Smooth muscle cell of the brain vasculature (primary cell): ENCODE measurements at regions not wholly inside any gene's neighbourhood (a gene's known extent, or its start where the extent isn't known, plus 50 kb on each side); places are given as distances from the start of the nearest gene placed in this dataset.

ENCODE experiments used
- DNase-seq: peaks from one replicate; pipeline ENCODE4 v3.0.0-alpha.2; 2012; ENCODE audit warnings: low read depth, low spot score

DNA sequence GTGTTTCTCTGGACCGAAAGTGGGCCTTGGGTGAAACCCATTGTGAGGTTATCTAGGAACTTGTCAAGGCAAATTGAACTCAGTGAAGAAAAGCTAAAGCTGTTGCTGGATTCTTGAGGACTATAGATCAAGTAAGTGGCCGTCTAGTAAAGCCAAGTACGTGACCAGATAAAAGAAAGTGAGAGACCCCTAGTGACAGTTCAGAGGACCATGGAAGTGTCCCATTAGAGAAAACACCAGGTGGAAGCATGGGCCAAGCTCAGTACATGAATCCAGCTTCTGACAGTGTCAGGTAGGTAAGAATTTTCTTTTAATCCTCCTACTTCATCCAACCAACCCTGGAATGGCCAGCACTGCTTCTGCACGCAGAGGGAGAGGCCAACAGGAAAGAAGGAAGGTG is 349.3 kb upstream of the RGMA start:
- DNase-seq = no peak

DNA sequence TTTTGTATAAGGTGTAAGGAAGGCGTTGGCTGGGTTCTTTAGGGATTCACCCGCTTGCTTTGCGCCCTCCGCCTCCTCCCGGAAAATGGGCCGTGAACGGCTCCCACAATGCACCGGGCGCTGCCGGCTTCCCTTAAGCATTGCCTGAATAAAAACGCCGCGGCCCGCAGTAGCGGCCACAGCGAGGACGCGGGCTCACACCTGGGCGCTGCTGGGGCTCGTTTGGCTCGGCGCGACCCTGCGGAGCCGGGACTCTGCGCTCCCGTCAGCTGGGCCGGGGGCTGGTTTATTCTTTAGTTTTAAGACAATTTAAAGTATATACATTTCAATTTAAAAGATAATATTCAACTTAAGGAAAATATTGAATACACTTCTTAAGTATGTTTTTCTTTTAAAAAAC is 343.5 kb upstream of the RGMA start:
- DNase-seq = no peak

DNA sequence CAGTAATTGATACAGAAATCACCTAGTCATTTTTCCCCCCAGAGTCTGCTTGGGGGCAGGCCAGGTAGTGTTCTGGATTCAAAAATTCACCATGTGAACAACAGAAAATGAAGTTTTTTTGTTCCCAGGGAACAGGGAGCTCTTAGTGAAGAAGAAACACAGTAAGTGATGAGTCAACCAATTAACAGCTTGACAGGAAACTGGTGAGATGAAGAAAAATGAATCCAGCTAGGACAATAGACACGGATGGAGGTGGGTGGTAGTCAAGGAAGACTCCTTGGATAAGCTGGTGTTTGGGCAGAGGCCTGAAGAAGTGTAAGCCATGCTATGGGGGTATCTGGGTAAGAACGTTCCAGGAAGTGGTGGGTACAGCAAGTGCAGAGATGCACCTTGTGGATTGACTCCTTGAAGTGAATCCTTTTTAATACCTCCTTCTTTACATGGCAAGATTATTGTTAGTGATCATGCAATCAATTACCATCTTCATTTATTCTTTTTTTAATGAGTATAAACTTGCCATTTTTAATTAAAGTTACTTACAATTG is 339.9 kb upstream of the RGMA start:
- no peak for DNase-seq

- no peak for DNase-seq
Observed at GRCh38 chr15:93428150-93428549, 339.1 kb upstream of the RGMA start.

DNA sequence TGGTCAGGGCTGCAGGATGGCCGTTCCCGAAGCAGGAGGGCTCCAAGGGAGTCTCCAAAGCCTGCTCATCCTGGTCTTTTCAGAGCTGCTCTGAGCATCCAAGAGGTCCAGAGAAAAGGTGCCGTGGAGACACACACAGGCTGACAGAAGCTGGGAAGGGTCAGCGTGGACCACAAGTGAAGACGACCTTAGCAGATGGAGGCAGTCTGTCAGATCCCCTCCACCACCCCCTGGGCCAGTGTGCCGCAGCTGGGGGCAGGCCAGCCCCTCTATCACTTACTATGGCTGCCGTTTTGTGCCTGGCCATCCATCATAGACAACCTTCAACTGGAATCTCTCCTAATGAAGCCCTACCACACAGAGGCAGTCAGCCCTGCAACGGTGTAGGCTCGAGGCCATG is 335.1 kb upstream of the RGMA start:
- no peak for DNase-seq

DNA sequence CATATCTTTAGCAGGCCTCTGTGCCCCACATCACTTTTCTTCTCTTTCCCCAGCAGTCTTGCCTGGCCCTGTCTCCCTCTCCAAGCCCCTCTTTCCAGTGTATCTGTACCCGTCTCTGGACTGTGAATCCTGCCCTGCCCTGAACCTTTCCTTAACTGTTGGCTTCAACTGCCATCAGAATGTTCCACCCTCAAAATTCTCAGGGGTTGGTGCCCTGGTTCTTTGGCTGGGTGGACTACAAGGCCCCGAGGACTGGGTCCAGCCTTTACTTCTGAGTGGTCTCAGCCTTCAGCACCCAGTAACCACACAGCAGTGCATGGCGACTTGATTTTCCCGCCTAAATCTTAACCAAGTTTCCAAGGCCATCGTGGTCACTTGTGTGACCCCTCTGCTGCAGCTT is 333.5 kb upstream of the RGMA start:
- DNase-seq = no peak

- DNase-seq = no peak
Observed at GRCh38 chr15:93420477-93420876, 331.5 kb upstream of the RGMA start.

DNA sequence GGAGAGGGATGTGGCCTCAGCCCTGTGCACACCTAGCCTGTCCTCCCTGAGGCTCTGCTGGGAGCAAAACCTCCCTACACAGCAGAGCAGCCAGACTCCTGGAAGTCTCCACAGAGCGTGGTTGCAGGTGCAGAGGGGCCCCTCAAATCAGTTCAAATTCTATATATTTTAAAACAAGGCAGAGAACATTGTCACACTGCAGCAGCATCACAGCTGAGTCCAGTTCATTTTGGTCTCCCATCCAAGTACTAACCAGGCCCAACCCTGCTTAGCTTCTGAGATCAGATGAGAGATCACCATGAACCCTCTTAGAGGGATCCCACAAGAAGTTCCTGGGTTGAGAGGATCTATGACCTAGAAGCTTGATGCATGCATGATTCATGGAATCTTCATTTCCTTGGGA is 331.0 kb upstream of the RGMA start:
- no peak for DNase-seq

GRCh38 chr15:93418566-93418965 is 329.6 kb upstream of the RGMA start:
- no peak for DNase-seq

- DNase-seq = no peak
Observed at GRCh38 chr15:93417631-93418030, 328.6 kb upstream of the RGMA start.

DNA sequence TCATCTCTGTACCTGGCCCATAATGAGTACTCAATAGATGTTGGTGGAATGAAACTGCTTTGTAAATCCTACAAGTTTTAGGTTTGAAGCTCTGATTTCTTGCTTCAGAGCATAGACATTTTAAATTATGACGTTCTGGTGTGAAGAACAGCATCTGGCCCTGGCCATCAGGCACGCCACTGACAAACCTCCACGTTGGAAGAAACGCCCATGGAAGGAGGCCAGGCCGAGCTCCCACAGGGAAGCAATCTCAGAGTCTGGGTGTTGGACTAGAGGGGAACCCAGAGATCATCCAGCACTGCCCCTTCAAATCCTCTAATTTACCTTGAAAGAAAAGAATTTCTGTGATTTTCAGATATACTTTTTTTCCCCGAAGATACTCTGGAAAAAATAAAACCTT is 328.1 kb upstream of the RGMA start:
- no peak for DNase-seq

GRCh38 chr15:93415576-93415975 is 326.6 kb upstream of the RGMA start:
- DNase-seq = no peak

- no peak for DNase-seq
Observed at GRCh38 chr15:93414576-93415231, 325.7 kb upstream of the RGMA start.

DNA sequence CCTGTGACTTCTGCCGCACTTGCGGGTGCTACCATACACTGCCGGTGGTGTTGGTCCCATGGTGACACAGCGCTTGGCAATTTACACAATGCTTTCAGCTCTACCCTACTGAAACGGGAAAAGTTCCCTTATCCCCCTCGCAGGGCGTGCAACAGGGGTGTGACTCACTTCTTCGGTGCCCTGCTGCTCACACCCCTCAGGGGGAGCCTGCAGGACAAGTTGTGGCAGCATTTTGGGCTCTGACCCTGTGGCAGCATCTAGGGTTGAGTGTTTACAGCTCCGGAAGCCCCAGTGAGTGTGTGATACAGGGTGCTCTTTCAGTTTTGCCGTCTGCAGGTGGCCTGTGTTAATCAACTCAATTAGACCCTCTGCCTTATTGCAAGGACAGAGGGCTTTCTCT is 324.7 kb upstream of the RGMA start:
- no peak for DNase-seq

- no peak for DNase-seq
Observed at GRCh38 chr15:93399121-93399520, 310.1 kb upstream of the RGMA start.

GRCh38 chr15:93389211-93389610 is 300.2 kb upstream of the RGMA start:
- DNase-seq = no peak

DNA sequence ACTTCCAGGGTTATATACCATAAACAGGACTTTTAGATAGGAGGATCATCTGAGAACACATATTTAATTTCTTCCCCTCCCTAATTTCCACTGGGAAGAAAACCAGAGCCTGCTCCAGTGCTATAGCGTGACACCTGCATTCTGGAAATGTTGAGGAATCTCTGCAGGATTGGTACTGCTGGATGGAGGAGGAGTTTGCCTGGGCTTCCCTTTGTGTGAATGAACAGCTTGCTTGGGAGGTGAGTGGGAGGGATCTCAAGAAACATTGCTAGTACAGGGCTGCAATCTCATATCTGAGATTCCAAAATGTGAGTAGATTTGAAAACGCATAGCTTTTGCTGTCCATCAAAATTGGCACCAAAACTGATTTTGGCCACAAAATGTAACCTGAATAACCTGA is 295.9 kb upstream of the RGMA start:
- DNase-seq = no peak

GRCh38 chr15:93382200-93382820 is 293.3 kb upstream of the RGMA start:
- no peak for DNase-seq

GRCh38 chr15:93378558-93378957 is 289.5 kb upstream of the RGMA start:
- no peak for DNase-seq

GRCh38 chr15:93372865-93373223 is 283.8 kb upstream of the RGMA start:
- DNase-seq = no peak

DNA sequence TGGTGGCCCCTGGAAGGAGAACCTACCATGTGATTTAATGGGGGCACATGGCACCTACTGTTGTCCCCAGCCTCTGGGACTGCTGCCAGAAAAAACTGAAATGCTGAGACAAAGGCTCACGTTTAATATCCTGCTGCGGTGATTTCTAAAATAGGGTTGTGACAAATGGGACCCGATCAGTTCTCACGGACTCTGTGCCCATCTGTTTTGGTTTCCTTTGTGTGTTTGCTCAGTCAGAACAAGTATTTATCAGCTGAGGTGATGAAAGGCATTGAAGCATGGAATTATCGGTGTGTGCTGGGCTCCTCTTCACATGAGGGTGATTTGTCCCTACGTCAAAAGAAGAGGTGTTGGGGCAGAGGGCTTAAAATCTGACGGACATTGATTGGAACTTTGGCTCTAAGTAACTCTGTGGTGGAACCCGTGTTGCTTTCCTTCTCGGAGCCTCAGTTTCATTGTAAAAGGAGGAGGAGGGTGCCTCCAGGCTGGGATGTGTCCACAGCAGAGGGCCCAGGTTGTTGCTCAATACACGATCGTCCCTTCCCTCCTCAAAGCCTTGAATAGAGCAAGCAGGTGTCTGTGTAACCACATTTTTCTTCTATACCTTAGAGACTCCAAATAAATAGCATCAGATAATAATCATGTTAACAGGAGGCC is 283.3 kb upstream of the RGMA start:
- no peak for DNase-seq

DNA sequence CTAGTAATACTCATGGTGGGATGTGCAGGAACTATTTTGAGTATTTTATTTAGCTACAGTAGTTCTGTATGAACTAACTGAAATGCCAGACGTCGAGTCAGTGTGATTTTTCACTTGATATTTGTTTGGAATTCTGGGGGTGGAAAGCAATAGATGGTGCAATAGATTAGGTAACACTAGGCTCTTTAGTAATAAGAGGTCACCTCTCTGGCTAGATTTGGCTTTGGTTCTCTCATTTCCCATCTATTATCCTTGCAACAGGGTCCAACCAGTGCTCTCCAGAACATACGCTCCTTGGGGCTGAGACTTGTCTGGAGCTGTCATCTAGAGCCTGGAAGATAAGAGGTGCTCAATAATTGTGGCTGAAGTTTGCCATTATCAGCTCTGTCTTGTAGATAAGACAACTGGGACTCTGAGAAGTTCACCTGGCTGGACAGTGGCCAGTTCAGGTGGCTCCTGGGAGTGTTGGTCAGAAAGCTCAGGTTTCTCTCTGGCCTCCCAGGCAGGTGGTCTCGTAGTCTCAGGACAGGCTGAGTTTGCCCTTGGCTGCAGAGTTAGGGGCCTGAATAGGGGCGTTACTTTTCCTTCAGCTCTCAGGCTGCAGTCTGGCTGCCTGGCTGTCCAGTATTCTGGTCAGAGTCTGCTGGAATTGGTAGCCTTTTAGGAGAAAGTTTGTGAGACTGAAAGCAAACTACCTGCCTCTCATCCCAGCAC is 277.5 kb upstream of the RGMA start:
- no peak for DNase-seq
